Hepatocyte (in vitro differentiated cells): ENCODE measurements at regions not wholly inside any gene's neighbourhood (a gene's known extent, or its start where the extent isn't known, plus 50 kb on each side); places are given as distances from the start of the nearest gene placed in this dataset.

Experiments used
- CTCF ChIP-seq: fragments of 200-600 bp; sonication (generic); IDR thresholded peaks from 2 replicates; pipeline ENCODE4 v1.5.1; 2016; ENCODE audit warnings: antibody characterized with exemption, mild to moderate bottlenecking; ENCODE audit not compliant: poor library complexity
- EZH2 ChIP-seq: fragments of 200-600 bp; sonication (generic); IDR thresholded peaks from 2 replicates; pipeline ENCODE4 v1.6.1; 2016; ENCODE audit warnings: antibody characterized with exemption, mild to moderate bottlenecking, borderline replicate concordance

GRCh38 chr22:26885441-26886261, 228.3 kb downstream of the MIAT start:
- no peak for TF ChIP-seq CTCF
- no peak for TF ChIP-seq EZH2
